Activated CD8-positive, alpha-beta memory T cell treated with anti-CD3 and anti-CD28 coated beads for 36 hours (primary cell): ENCODE measurements at regions not wholly inside any gene's neighbourhood (a gene's known extent, or its start where the extent isn't known, plus 50 kb on each side); places are given as distances from the start of the nearest gene placed in this dataset.
"Not testable (repeated sequence)": the region's sequence is repeated elsewhere in the genome, so short reads cannot be mapped to it uniquely, and the experiment has no call there.

Source experiments
- CTCF ChIA-PET: fragments of 350-600 bp; sonication (Branson Sonifier 250); formaldehyde crosslinking; loops from one replicate; lab custom pipeline; 2021; ENCODE audit warnings: antibody characterized with exemption; lab: Charles Lee
- POLR2A ChIA-PET: fragments of 350-600 bp; sonication (Branson Sonifier 250); formaldehyde crosslinking; loops from one replicate; lab custom pipeline; 2021; ENCODE audit warnings: antibody characterized with exemption; lab: Charles Lee

DNA sequence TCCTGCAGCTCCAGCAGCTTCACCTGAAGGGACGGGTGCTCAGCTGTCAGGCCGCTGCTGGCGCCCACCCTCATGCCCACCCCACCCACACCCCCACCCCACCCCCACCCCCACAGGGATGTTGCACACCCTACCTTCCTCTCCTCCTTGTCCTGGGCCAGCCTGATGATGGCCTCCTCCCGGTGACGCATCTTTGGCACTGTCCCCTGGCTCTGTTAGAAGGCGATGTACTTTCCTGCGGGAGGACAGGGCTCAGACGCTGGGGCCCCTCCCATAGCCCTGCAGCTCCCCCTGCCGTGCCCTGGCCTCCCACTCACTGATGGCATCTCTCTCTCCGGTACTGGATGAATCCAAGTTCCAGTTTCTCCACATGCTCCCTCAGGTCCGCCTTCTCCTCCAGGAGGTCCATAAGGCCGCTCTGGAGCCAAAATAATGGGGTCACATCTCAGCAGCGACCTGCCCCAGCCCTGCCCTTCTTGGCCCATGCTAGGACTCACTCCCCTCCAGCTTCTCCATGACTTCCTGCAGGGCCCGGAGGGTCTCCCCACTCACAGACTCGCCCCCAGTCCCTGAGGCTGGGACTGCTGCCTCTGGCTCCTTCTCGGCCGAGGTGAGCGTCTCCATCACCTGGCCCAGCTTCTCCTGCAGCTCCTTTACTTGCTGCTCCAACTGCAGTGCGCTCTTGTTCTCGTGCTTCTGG lies 55.2 kb downstream of the GOLGA8B start:
- CTCF ChIA-PET, POLR2A ChIA-PET: not testable (repeated sequence)

- POLR2A ChIA-PET, CTCF ChIA-PET: not testable (repeated sequence)
Measured at GRCh38 chr15:34527641-34528040, 55.8 kb downstream of the GOLGA8B start.

DNA sequence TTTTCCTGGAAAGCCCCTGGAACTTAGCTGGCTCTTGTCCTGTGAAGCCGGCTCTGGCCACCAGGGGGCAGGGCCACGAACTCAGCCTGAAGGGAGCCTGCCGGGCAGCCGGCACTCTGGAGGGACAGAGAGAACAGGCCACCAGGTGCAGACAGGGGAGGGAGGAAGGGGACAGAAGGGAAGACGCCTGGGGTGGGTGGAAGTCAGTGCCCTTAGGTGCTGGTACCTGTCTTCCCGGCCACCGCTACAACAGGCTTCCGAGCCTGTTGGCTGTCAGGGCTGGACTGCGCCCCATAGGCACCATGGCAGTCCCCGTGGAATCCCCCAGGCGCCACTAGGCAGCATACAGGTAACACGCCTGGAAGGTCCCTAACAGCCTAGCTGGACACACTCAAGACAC lies 59.6 kb downstream of the GOLGA8B start:
- POLR2A ChIA-PET, CTCF ChIA-PET: not testable (repeated sequence)

DNA sequence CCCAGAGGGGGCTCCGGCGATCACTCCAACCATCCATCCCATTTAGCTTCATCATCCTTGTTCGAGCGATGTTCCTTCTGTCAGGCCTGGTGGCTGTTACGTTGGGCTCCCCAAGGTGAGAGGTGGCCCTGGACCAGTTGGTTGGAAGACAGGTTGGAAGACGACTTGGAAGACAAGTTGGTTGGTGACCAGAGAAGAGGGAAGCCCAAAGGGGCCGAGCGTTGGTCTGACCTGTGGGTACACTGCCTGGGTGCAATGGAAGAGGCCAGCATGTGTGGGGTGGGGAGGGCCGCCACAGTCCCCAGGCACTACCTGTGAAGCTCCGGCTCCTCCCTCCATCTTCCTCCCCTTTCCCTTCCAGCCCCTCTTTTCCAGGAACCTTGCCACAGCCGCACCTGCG lies 60.9 kb downstream of the GOLGA8B start:
- CTCF ChIA-PET: not testable (repeated sequence)

GRCh38 chr15:34521802-34522485 lies 61.5 kb downstream of the GOLGA8B start:
- CTCF ChIA-PET: not testable (repeated sequence)
- POLR2A ChIA-PET: interaction anchor here (0.6 kb wide), 1 partner anchor 154 kb away, joined by 4 read pairs; no protein-coding TSS in a partner anchor

More for the DNA sequence above, 60.9 kb downstream of the GOLGA8B start:
- POLR2A ChIA-PET: interaction anchor here (0.6 kb wide), 1 partner anchor 154 kb away, joined by 4 read pairs; no protein-coding TSS in a partner anchor

DNA sequence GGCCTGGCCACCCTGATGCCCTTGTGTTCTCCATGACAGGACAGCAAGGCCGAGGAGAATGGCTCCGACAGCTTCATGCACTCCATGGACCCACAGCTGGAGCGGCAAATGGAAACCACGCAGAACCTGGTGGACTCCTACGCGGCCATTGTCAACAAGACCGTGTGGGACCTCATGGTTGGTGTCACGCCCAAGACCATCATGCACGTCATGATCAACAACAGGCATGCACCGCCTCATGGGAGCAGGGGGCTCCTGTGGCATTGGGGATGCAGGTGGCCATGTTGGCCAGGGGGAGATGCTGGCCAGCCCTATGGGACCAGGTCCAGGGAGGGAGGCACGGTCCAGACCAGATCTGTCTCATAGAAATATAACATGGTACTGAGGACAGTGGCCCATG lies 62.9 kb downstream of the GOLGA8B start:
- ChIA-PET POLR2A (no interaction called here), CTCF (no interaction called here)

- CTCF ChIA-PET: not testable (repeated sequence)
Measured at GRCh38 chr15:34520010-34520409, 63.4 kb downstream of the GOLGA8B start.

DNA sequence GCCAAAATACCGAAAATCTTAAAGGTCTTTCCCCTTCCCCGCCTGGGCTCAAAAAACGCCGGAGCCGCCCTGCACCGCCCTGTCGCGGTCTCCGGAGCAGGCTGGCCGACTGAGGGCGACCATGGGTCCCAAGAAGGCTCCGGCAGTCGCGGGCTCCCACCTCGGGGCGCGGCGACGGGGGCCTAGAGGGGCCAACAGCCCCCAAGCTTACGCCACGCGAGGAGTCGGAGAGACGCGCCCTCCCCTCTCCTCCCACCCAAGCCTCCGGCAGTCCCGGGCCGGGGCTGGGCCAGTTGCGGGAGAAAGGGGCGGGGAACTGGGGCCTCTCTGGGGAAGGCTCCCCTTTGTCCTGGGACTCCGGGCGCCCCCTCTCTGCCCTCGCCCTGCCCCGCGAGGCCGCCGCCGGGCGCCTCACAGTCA lies 69.2 kb downstream of the GOLGA8B start:
- ChIA-PET POLR2A (no interaction called here), CTCF (interaction anchor here (1.5 kb wide), 1 partner anchor 73 kb away, joined by 4 read pairs; no protein-coding TSS in a partner anchor)

More at GRCh38 chr15:34520010-34520409, 63.4 kb downstream of the GOLGA8B start:
- POLR2A ChIA-PET: not testable (repeated sequence)

- POLR2A ChIA-PET: no interaction called here
- CTCF ChIA-PET: no interaction called here
Measured at GRCh38 chr15:34512628-34513027, 70.8 kb downstream of the GOLGA8B start.

GRCh38 chr15:34501131-34501530 lies 63.5 kb upstream of the GOLGA8A start:
- POLR2A ChIA-PET: no interaction called here
- CTCF ChIA-PET: no interaction called here

- ChIA-PET POLR2A (no interaction called here), CTCF (no interaction called here)
Measured at GRCh38 chr15:34496207-34496995, 58.8 kb upstream of the GOLGA8A start.

GRCh38 chr15:34495707-34496106 lies 58.1 kb upstream of the GOLGA8A start:
- POLR2A ChIA-PET: not testable (repeated sequence)
- CTCF ChIA-PET: interaction anchor here (1.2 kb wide), 1 partner anchor 20 kb away, joined by 4 read pairs; no protein-coding TSS in a partner anchor

DNA sequence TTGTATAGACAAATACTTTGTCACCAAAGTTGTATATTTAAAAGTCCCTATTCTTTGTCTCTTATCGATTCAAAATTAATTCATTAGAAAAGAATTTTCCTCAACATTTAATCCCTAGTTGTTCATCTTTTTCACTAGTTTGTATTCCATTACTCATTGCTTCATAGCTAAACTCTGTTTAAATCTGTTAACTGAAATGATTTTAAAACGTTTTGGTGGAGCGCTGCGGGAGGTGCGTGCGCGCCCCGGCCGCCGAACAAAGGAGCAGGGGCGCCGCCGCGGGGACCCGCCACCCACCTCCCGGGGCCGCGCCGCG lies 56.4 kb upstream of the GOLGA8A start:
- CTCF ChIA-PET: no interaction called here
- POLR2A ChIA-PET: no interaction called here

- ChIA-PET CTCF (no interaction called here), POLR2A (no interaction called here)
Measured at GRCh38 chr15:34493001-34493400, 55.4 kb upstream of the GOLGA8A start.

DNA sequence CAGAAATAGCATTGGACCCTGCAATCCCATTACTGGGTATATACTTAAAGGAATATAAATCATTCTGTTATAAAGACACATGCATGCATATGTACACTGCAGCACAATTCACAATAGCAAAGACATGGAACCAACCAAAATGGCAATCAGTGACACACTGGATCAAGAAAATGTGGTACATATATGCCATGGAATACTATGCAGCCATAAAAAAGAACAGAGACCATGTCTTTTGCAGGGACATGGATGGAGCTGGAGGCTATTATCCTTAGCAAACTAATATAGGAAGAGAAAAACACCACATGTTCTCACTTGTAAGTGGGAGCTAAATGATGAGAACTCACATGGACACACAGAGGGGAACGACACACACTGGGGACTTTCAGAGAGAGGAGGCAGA lies 53.9 kb upstream of the GOLGA8A start:
- POLR2A ChIA-PET: not testable (repeated sequence)
- CTCF ChIA-PET: interaction anchor here (0.6 kb wide), 1 partner anchor 26 kb away, joined by 3 read pairs; no protein-coding TSS in a partner anchor

DNA sequence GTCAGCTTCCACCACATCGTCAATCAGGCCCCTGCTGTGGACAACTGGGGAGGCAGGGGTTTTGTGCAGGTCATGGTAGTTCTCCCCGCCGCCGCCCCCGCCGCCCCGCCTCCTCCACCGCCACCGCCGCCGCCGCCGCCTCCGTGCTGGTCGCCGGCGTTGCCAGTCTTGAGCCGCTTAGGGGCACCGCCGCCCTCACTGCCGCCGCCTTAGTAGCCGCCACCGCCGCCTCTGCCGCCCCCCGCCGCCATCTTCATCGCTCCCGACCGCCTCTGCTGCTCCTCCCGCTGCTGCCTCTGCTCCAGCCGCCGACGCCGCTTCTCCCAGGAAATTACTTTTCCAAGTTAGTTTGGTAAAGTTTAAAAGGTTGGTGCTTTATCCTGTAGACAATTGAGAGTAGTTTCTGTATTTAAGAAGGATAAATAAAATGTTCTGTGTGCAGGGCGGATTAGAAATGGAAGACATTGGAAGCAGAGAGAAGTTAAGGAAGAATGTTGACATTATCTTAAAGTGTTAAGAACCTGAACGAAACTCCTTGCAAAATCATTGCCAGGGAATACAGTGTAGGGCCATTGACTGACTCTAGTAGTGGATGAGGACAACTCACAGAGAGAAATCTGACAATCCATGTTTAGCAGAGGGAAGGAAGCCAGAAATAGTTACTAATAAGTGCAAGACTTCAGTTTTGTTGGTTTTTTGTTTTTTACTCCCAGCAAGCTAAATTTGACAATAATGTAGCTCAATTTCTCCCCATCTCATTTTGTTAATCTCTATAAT lies 53.0 kb upstream of the GOLGA8A start:
- CTCF ChIA-PET: interaction anchor here (0.6 kb wide), 1 partner anchor 27 kb away, joined by 3 read pairs; no protein-coding TSS in a partner anchor
- POLR2A ChIA-PET: no interaction called here

DNA sequence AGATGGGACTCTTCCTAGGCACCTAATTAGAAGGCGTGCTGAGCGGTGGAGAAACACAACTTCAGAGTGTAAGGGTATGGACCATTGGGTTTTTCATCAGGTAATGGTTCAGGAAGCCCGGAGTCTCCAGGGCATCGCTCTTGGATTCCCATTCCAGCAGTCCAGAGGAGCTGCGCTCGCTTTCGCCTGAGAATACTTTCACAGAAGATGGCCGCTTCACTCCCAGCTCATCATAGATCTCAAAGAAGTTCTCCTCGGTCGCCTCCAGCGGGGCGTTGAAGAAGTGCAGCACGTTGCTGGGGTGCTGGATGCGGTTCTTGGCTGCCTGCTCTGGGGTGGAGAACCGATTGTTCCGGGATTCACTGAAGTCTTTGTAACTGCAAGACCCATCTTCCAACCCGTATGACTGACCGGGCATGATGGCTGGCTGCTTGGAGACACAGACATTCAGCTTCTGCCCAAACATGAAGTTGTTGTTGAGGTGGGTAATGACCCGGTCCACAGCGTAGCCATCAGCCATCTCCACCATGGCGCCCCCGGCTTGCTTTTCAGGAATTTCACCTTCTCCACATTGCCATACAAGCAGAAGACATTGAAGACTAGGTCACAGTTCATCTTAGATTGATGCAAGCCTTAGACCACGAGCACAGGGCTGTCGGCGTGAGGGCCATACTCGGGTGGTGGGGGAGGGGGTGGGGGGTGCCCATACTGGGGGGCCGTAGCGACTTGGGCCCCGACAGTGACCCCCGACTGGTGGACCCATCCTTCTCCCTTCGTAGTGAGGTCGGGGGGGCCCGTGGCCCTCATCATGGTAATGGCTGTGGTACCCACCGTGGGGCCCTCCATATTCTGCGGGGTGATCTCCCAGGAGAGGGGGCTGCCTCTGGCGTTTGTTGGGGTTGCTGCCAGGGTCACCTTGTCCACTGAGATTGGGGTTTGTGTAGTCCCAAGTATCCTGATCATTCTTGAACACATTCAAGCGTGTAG lies 51.7 kb upstream of the GOLGA8A start:
- POLR2A ChIA-PET, CTCF ChIA-PET: not testable (repeated sequence)
